ENCODE measurements at regions not wholly inside any gene's neighbourhood (a gene's known extent, or its start where the extent isn't known, plus 50 kb on each side); places are given as distances from the start of the nearest gene placed in this dataset.

- TF ChIP-seq CTCF (conservative IDR thresholded peaks at IDR 0.05; ENCODE audit: low read depth, low read length) (no peak), EZH2phosphoT487 (IDR thresholded peaks at IDR 0.05; ENCODE audit: borderline replicate concordance, low read length) (no peak)
These were observed 146.4 kb downstream of the FOXD2 start for GRCh38 chr1:47584249-47584648.
